Heart left ventricle (tissue), 13 donors: ENCODE measurements at regions not wholly inside any gene's neighbourhood (a gene's known extent, or its start where the extent isn't known, plus 50 kb on each side); places are given as distances from the start of the nearest gene placed in this dataset.

ENCODE experiments used
- POLR2A ChIP-seq, 2 donors: fragments of 450-650 bp; IDR thresholded peaks; one replicate each; pipeline ENCODE4 v1.6.1; 2017; ENCODE audit warnings: antibody characterized with exemption in 2 of 2, mild to moderate bottlenecking in 2 of 2, moderate library complexity in 2 of 2
- TF ChIP-seq, protein P1 (sequence below), 12 donors: fragments of 200-600 bp; sonication (generic) in 4 of 12; IDR thresholded peaks; one replicate each; pipeline versions ENCODE4 v1.5.0 to v1.8.0; 2018 to 2022; ENCODE audit warnings: antibody characterized with exemption in 12 of 12, mild to moderate bottlenecking in 5 of 12
- donor health status: ischemic (EF 13 %, LVEDD 7.1; RV severe dilation, severe dysfunction).
- donor health status: DM: no; HTN: yes; CAD: no.
- donor health status: DM: no; HTN: no; CAD: no.
- donor health status: ischemic (EF 25% LVEDD 6.9; RV normal size, moderate dysfunction).
- donor health status: ischemic (EF 25% LVEDD 5.7; RV mildly dilated, moderate dysfunction).
- donor health status: ischemic (EF 35%, LVEDD 5.7; RV mildly dilated, moderate dysfunction).
- donor health status: nonischemic (EF 11% LVEDD 7.7; RV severe dilation, severe dysfunction).
- donor health status: DM: yes; HTN: yes; CAD: no.
- donor health status: PGD.
- donor health status: ischemic (EF 29% LVEDD 5.4; RV normal size, mild dysfunction).
- donor health status: nonischemic (EF 23%, LVEDD 6.1; RV moderate dilation, normal function).

DNA sequence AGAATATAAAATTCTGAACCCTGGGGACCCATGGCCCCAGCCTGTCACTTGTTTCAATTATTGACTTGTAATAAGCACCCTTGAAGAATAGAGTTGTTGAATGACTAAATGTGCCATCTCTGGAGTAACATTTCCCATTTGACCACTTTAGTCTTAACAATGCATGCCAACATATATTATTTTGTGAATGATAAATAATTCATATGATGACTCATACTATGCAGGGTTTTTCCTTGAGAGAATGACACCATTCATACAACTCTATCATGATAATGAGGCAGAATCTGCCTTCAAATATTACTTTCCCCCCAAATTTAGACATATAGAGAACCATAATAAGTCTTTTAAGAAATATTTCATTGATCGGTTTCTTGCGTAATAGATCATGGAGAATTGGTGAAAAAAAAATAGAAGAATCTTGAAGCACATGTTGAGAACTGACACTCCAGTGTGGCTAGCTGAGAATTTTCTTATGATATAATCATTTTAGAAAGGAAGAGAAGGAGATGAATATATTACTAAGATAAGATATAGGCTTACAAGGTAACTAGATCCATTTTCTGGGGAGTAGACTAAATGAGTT, 404.5 kb downstream of the GRXCR1 start:
- TF ChIP-seq, protein P1, sequence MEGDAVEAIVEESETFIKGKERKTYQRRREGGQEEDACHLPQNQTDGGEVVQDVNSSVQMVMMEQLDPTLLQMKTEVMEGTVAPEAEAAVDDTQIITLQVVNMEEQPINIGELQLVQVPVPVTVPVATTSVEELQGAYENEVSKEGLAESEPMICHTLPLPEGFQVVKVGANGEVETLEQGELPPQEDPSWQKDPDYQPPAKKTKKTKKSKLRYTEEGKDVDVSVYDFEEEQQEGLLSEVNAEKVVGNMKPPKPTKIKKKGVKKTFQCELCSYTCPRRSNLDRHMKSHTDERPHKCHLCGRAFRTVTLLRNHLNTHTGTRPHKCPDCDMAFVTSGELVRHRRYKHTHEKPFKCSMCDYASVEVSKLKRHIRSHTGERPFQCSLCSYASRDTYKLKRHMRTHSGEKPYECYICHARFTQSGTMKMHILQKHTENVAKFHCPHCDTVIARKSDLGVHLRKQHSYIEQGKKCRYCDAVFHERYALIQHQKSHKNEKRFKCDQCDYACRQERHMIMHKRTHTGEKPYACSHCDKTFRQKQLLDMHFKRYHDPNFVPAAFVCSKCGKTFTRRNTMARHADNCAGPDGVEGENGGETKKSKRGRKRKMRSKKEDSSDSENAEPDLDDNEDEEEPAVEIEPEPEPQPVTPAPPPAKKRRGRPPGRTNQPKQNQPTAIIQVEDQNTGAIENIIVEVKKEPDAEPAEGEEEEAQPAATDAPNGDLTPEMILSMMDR (IDR thresholded peaks at IDR 0.05), result no peak
- no peak for TF ChIP-seq POLR2A (IDR thresholded peaks at IDR 0.05)
